MCF 10A (cell line): ENCODE measurements at regions not wholly inside any gene's neighbourhood (a gene's known extent, or its start where the extent isn't known, plus 50 kb on each side); places are given as distances from the start of the nearest gene placed in this dataset.
"Not testable (repeated sequence)": the region's sequence is repeated elsewhere in the genome, so short reads cannot be mapped to it uniquely, and the experiment has no call there.

ENCODE experiments used
- BruUV-seq: library from RNA; stranded (reverse); fragments of 400-500 nt; replicated peaks from 2 replicates; lab custom pipeline; 2021; lab: Mats Ljungman, UMichigan
- CTCF ChIA-PET: fragments of 300-600 bp; sonication (Branson Sonifier 250); formaldehyde crosslinking; extraction: SDS; loops from one replicate; lab custom pipeline; 2021; ENCODE audit warnings: antibody characterized with exemption, inconsistent platforms; lab: Yijun Ruan, JAX
- POLR2A ChIA-PET: fragments of 300-600, 350-650 bp; sonication (Branson Sonifier 250); formaldehyde crosslinking; extraction: SDS; loops from one replicate; lab custom pipeline; 2020; ENCODE audit warnings: antibody characterized with exemption, inconsistent platforms; lab: Yijun Ruan, JAX
- DNase-seq: peaks from one replicate; pipeline ENCODE4 v3.0.0-alpha.2; 2018; ENCODE audit not compliant: unreplicated experiment
- H3K27ac Mint-ChIP-seq: one replicate; pipeline ENCODE4 v1.8.0; 2022; ENCODE audit warnings: mild to moderate bottlenecking, low read depth, mixed read lengths; ENCODE audit not compliant: unreplicated experiment
- H3K27me3 Mint-ChIP-seq: one replicate; pipeline ENCODE4 v1.8.0; 2022; ENCODE audit warnings: mixed read lengths; ENCODE audit not compliant: insufficient read depth, unreplicated experiment
- H3K36me3 Mint-ChIP-seq: one replicate; pipeline ENCODE4 v1.8.0; 2022; ENCODE audit warnings: mild to moderate bottlenecking, moderate library complexity, mixed read lengths; ENCODE audit not compliant: insufficient read depth, unreplicated experiment
- H3K4me1 Mint-ChIP-seq: one replicate; pipeline ENCODE4 v1.8.0; 2022; ENCODE audit warnings: mixed read lengths; ENCODE audit not compliant: insufficient read depth, unreplicated experiment
- H3K4me3 Mint-ChIP-seq: one replicate; pipeline ENCODE4 v1.8.0; 2022; ENCODE audit warnings: mild to moderate bottlenecking, moderate library complexity, mixed read lengths; ENCODE audit not compliant: unreplicated experiment
- H3K9me3 Mint-ChIP-seq: one replicate; pipeline ENCODE4 v1.8.0; 2022; ENCODE audit warnings: mixed read lengths; ENCODE audit not compliant: unreplicated experiment
- CTCF ChIP-seq: fragments of 200-600 bp; IDR thresholded peaks from one replicate; pipeline ENCODE4 v1.8.0; 2022; ENCODE audit warnings: antibody characterized with exemption, mild to moderate bottlenecking; ENCODE audit not compliant: unreplicated experiment
- intact Hi-C: fragments of 100-400 bp; cut with micrococcal nuclease; formaldehyde crosslinking; loops from 2 replicates; pipeline ENCODE4 v1.14.1; 2022

- ChIA-PET POLR2A (no interaction called here), CTCF (interaction anchor here (0.9 kb wide), 1 partner anchor 455 kb away, joined by 3 read pairs; no protein-coding TSS in a partner anchor)
- H3K36me3 Mint-ChIP-seq: no peaks in the 10 kb centered on the region
- no peak for TF ChIP-seq CTCF
- H3K27me3 Mint-ChIP-seq: no peaks in the 10 kb centered on the region
- no TSS peak for BruUV-seq
- no peaks in the 10 kb centered on the region for H3K9me3 Mint-ChIP-seq
- no peaks in the 10 kb centered on the region for H3K4me1 Mint-ChIP-seq
- no peak for DNase-seq
- H3K27ac Mint-ChIP-seq: no peak overlapping the region
- H3K4me3 Mint-ChIP-seq: no peak overlapping the region
- intact Hi-C loops: no loop called here
These were observed 501.1 kb upstream of the NRP1 start for GRCh38 chr10:33835556-33835955.

- ChIA-PET POLR2A (no interaction called here), CTCF (interaction anchor here (0.5 kb wide), 1 partner anchor 81 kb away, joined by 3 read pairs; no protein-coding TSS in a partner anchor)
- no peaks in the 10 kb centered on the region for H3K27me3 Mint-ChIP-seq
- H3K36me3 Mint-ChIP-seq: no peaks in the 10 kb centered on the region
- no peak overlapping the region for H3K27ac Mint-ChIP-seq
- H3K9me3 Mint-ChIP-seq: no peaks in the 10 kb centered on the region
- no peaks in the 10 kb centered on the region for H3K4me1 Mint-ChIP-seq
- TF ChIP-seq CTCF: no peak
- BruUV-seq: no TSS peak
- no peak for DNase-seq
- intact Hi-C loops: no loop called here
- H3K4me3 Mint-ChIP-seq: no peak overlapping the region
These were observed 499.1 kb upstream of the NRP1 start for GRCh38 chr10:33833566-33833965.

GRCh38 chr10:33832124-33832787 lies 497.8 kb upstream of the NRP1 start:
- CTCF ChIA-PET: no interaction called here
- no peak for DNase-seq
- intact Hi-C loops: no loop called here

DNA sequence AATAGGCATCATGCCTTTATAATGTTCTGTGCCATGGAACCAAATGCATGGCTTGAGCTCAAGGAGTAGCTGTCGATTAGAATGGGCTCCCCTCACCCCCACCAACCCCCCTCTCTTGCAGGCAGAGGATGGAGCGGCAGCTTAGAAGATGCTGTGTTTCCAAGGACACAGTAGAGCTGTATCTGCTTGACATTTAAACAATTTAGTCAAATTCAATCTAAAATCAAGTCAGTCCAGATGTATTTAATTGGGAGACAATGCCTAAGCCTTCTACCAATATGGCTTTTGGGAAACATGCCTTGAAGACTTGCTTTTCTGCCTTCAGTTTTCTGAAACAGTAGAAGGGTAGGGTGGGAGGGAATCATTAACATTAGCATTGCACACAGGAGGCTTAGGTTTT lies 497.1 kb upstream of the NRP1 start:
- POLR2A ChIA-PET: no interaction called here
- BruUV-seq: no TSS peak
- intact Hi-C loops: no loop called here
- CTCF ChIA-PET: no interaction called here
- Mint-ChIP-seq H3K4me1 (no peaks in the 10 kb centered on the region), H3K4me3 (no peak overlapping the region), H3K36me3 (no peaks in the 10 kb centered on the region), H3K27ac (no peak overlapping the region), H3K9me3 (no peaks in the 10 kb centered on the region), H3K27me3 (no peaks in the 10 kb centered on the region)
- DNase-seq: no peak
- no peak for TF ChIP-seq CTCF

More at GRCh38 chr10:33832124-33832787, 497.8 kb upstream of the NRP1 start:
- H3K36me3 Mint-ChIP-seq: no peaks in the 10 kb centered on the region
- H3K4me3 Mint-ChIP-seq: no peak overlapping the region
- no peak overlapping the region for H3K27ac Mint-ChIP-seq
- POLR2A ChIA-PET: no interaction called here
- no peaks in the 10 kb centered on the region for H3K9me3 Mint-ChIP-seq
- no peaks in the 10 kb centered on the region for H3K4me1 Mint-ChIP-seq
- no peak for TF ChIP-seq CTCF
- H3K27me3 Mint-ChIP-seq: no peaks in the 10 kb centered on the region
- BruUV-seq: no TSS peak

DNA sequence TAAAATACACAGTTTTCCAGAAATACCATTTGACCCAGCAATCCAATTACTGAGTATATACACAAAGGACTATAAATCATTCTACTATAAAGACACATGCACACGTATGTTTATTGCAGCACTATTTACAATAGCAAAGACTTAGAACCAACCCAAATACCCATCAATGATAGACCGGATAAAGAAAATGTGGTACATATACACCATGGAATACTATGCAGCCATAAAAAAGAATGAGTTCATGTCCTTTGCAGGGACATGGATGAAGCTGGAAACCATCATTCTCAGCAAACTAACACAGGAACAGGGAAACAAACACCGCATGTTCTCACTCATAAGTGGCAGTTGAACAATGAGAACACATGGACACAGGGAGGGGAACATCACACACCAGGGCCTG lies 495.4 kb upstream of the NRP1 start:
- H3K4me1 Mint-ChIP-seq, DNase-seq, BruUV-seq, H3K36me3 Mint-ChIP-seq, H3K4me3 Mint-ChIP-seq, CTCF ChIA-PET, H3K27ac Mint-ChIP-seq, intact Hi-C loops, H3K9me3 Mint-ChIP-seq, POLR2A ChIA-PET, H3K27me3 Mint-ChIP-seq: not testable (repeated sequence)
